Esophagus muscularis mucosa (tissue), 4 donors: ENCODE measurements at regions not wholly inside any gene's neighbourhood (a gene's known extent, or its start where the extent isn't known, plus 50 kb on each side); places are given as distances from the start of the nearest gene placed in this dataset.

ENCODE experiments used
- DNase-seq: peaks from one replicate; pipeline ENCODE4 v3.0.0-alpha.2; 2017; ENCODE audit errors: extremely low spot score
- H3K27ac ChIP-seq, 4 donors: fragments of 200-600 bp; sonication (generic); replicated peaks in 1 of 4; 1 replicate in 3 of 4; 2 replicates in 1 of 4; pipeline ENCODE4 v1.5.1; 2016 to 2019; ENCODE audit warnings: mild to moderate bottlenecking in 1 of 4
- H3K27me3 ChIP-seq, 4 donors: fragments of 200-600 bp; sonication (generic); one replicate each; pipeline versions ENCODE4 v1.5.1 to v1.6.0; 2016 to 2019
- H3K36me3 ChIP-seq, 4 donors: fragments of 200-600 bp; sonication (generic); one replicate each; pipeline ENCODE4 v1.5.1; 2016 to 2019
- H3K4me1 ChIP-seq, 4 donors: fragments of 200-600 bp; sonication (generic); one replicate each; pipeline ENCODE4 v1.5.1; 2016 to 2019
- H3K4me3 ChIP-seq, 4 donors: fragments of 200-600 bp; sonication (generic); 1 replicate in 2 of 4; 2 replicates in 2 of 4; pipeline ENCODE4 v1.5.1; 2016 to 2019; ENCODE audit warnings: mild to moderate bottlenecking in 4 of 4, moderate library complexity in 1 of 4
- H3K9me3 ChIP-seq, 4 donors: fragments of 200-600 bp; sonication (generic); 1 replicate in 3 of 4; 2 replicates in 1 of 4; pipeline ENCODE4 v1.5.1; 2016 to 2019
- CTCF ChIP-seq, 3 experiments: fragments of 200-600 bp in 2 of 3; fragments of 450-650 bp in 1 of 3; sonication (generic) in 2 of 3; IDR thresholded peaks; one replicate each; pipeline ENCODE4 v1.5.1; 2017 to 2019; ENCODE audit warnings: antibody characterized with exemption in 3 of 3, mild to moderate bottlenecking in 2 of 3, moderate library complexity in 1 of 3
- EP300 ChIP-seq: sonication (generic); formaldehyde crosslinking; IDR thresholded peaks from one replicate; pipeline ENCODE4 v1.6.1; 2017; ENCODE audit warnings: antibody characterized with exemption
- POLR2A ChIP-seq: fragments of 450-650 bp; IDR thresholded peaks from one replicate; pipeline ENCODE4 v1.6.1; 2017; ENCODE audit warnings: antibody characterized with exemption, moderate library complexity, mild to moderate bottlenecking, low read depth
- POLR2AphosphoS5 ChIP-seq, 2 donors: sonication (generic); formaldehyde crosslinking; IDR thresholded peaks; one replicate each; pipeline ENCODE4 v1.6.1; 2017; ENCODE audit warnings: antibody characterized with exemption in 2 of 2
- WGBS: methylation state at CpG from one replicate; pipeline ENCODE4 v1.1.5; 2018; 5-methylcytosine and 5-hydroxymethylcytosine counted together
- intact Hi-C: fragments of 100-400 bp; cut with DNase I; formaldehyde crosslinking; loops from one replicate; pipeline ENCODE4 v1.15.1; 2023

- no peaks in the 10 kb centered on the region for H3K9me3 ChIP-seq
- no peaks in the 10 kb centered on the region for H3K27me3 ChIP-seq
- H3K27ac ChIP-seq = no peak overlapping the region
- intact Hi-C loops = no loop called here
- WGBS = 31% methylated on average over 2 of the region's 2 CpGs
- no peaks in the 10 kb centered on the region for H3K36me3 ChIP-seq
- no peak for DNase-seq
- TF ChIP-seq CTCF (IDR thresholded peaks at IDR 0.05) = no peak
- TF ChIP-seq EP300 = no peak
- no peak for TF ChIP-seq POLR2A
- no peak for TF ChIP-seq POLR2AphosphoS5 (IDR thresholded peaks at IDR 0.05)
- peaks cover 0 to 9% (median 1%) of the 10 kb centered on the region in 4 donors for H3K4me1 ChIP-seq
- H3K4me3 ChIP-seq = no peak overlapping the region
Measured at GRCh38 chr11:106152013-106152412, 74.6 kb downstream of the AASDHPPT start.

- H3K9me3 ChIP-seq = no peaks in the 10 kb centered on the region
- H3K4me3 ChIP-seq = no peak overlapping the region
- no peaks in the 10 kb centered on the region for H3K27me3 ChIP-seq
- TF ChIP-seq POLR2A (no peak), POLR2AphosphoS5 (IDR thresholded peaks at IDR 0.05) (no peak), CTCF (IDR thresholded peaks at IDR 0.05) (no peak), EP300 (no peak)
- intact Hi-C loops = no loop called here
- DNase-seq = no peak
- no peaks in the 10 kb centered on the region for H3K36me3 ChIP-seq
- H3K4me1 ChIP-seq = peaks cover 0 to 9% (median 1%) of the 10 kb centered on the region in 4 donors
- 10% methylated on average over 1 of the region's 1 CpG for WGBS
- no peak overlapping the region for H3K27ac ChIP-seq
Measured at GRCh38 chr11:106152824-106153223, 75.4 kb downstream of the AASDHPPT start.

- DNase-seq = no peak
- intact Hi-C loops = no loop called here
- WGBS = 26% methylated on average over 4 of the region's 4 CpGs
- no peak overlapping the region for H3K4me3 ChIP-seq
- TF ChIP-seq EP300 = no peak
- TF ChIP-seq CTCF (IDR thresholded peaks at IDR 0.05) = peak; percentile 31 to 37 (median 37)
- TF ChIP-seq POLR2AphosphoS5 (IDR thresholded peaks at IDR 0.05) = peak in 1 of 2 donors; percentile 52
- H3K4me1 ChIP-seq = peaks cover 0 to 9% (median 1%) of the 10 kb centered on the region in 4 donors
- H3K27me3 ChIP-seq = no peaks in the 10 kb centered on the region
- no peak overlapping the region for H3K27ac ChIP-seq
- no peaks in the 10 kb centered on the region for H3K36me3 ChIP-seq
- H3K9me3 ChIP-seq = no peaks in the 10 kb centered on the region
Measured at GRCh38 chr11:106156290-106156937, 79.0 kb downstream of the AASDHPPT start.

GRCh38 chr11:106158406-106158805, 80.9 kb downstream of the AASDHPPT start:
- intact Hi-C loops = no loop called here
- Histone ChIP-seq H3K9me3 (no peaks in the 10 kb centered on the region), H3K4me1 (peaks cover 0 to 8% (median 4%) of the 10 kb centered on the region in 4 donors), H3K36me3 (no peaks in the 10 kb centered on the region), H3K27ac (no peak overlapping the region), H3K4me3 (no peak overlapping the region), H3K27me3 (no peaks in the 10 kb centered on the region)
- DNase-seq = no peak
- TF ChIP-seq EP300 (no peak), CTCF (IDR thresholded peaks at IDR 0.05) (no peak), POLR2AphosphoS5 (IDR thresholded peaks at IDR 0.05) (no peak), POLR2A (no peak)
- WGBS = 41% methylated on average over 3 of the region's 3 CpGs

- no peaks in the 10 kb centered on the region for H3K9me3 ChIP-seq
- no peak overlapping the region for H3K27ac ChIP-seq
- no peaks in the 10 kb centered on the region for H3K36me3 ChIP-seq
- no peaks in the 10 kb centered on the region for H3K27me3 ChIP-seq
- no peak for DNase-seq
- no peak overlapping the region for H3K4me3 ChIP-seq
- no peak for TF ChIP-seq CTCF (IDR thresholded peaks at IDR 0.05)
- TF ChIP-seq POLR2A = no peak
- TF ChIP-seq EP300 = no peak
- TF ChIP-seq POLR2AphosphoS5 (IDR thresholded peaks at IDR 0.05) = no peak
- peaks cover 0 to 8% (median 4%) of the 10 kb centered on the region in 4 donors for H3K4me1 ChIP-seq
- intact Hi-C loops = no loop called here
Measured at GRCh38 chr11:106159836-106160235, 82.4 kb downstream of the AASDHPPT start.
